Mesenchymal stem cell (in vitro differentiated cells and primary cell): ENCODE measurements at regions not wholly inside any gene's neighbourhood (a gene's known extent, or its start where the extent isn't known, plus 50 kb on each side); places are given as distances from the start of the nearest gene placed in this dataset.

ENCODE experiments used
- DNase-seq: peaks from one replicate; pipeline ENCODE4 v3.0.0-alpha.2; 2013
- H2AFZ ChIP-seq: one replicate; pipeline ENCODE4 v1.6.1; 2013; ENCODE audit warnings: low read depth, mild to moderate bottlenecking, control low read depth, inconsistent platforms, low read length, moderate library complexity
- H2AK5ac ChIP-seq: 2 replicates; pipeline ENCODE4 v1.6.1; 2013; ENCODE audit warnings: low read length, moderate library complexity, mild to moderate bottlenecking, inconsistent platforms; ENCODE audit not compliant: severe bottlenecking
- H2BK120ac ChIP-seq: one replicate; pipeline ENCODE4 v1.6.1; 2013; ENCODE audit warnings: low read depth, mild to moderate bottlenecking, inconsistent platforms, low read length, moderate library complexity
- H2BK12ac ChIP-seq, 2 experiments: one replicate each; pipeline ENCODE4 v1.6.1; 2013; ENCODE audit warnings: inconsistent platforms in 2 of 2, low read length in 2 of 2, mild to moderate bottlenecking in 2 of 2, moderate library complexity in 2 of 2, control low read depth in 1 of 2
- H2BK15ac ChIP-seq: one replicate; pipeline ENCODE4 v1.6.1; 2013; ENCODE audit warnings: mild to moderate bottlenecking, low read depth, inconsistent platforms; ENCODE audit not compliant: poor library complexity, severe bottlenecking
- H2BK5ac ChIP-seq: 2 replicates; pipeline ENCODE4 v1.6.1; 2013; ENCODE audit warnings: low read depth, mild to moderate bottlenecking, low read length, control low read depth, inconsistent platforms; ENCODE audit not compliant: poor library complexity, severe bottlenecking
- H3K14ac ChIP-seq, 2 experiments: one replicate each; pipeline ENCODE4 v1.6.1; 2013; ENCODE audit warnings: inconsistent platforms in 2 of 2, low read length in 2 of 2, control low read depth in 1 of 2, mild to moderate bottlenecking in 1 of 2, moderate library complexity in 1 of 2
- H3K18ac ChIP-seq, 2 experiments: one replicate each; pipeline ENCODE4 v1.6.1; 2013; ENCODE audit warnings: inconsistent platforms in 2 of 2, low read length in 2 of 2, control low read depth in 1 of 2, low read depth in 1 of 2, mild to moderate bottlenecking in 1 of 2
- H3K23ac ChIP-seq, 2 experiments: one replicate each; pipeline ENCODE4 v1.6.1; 2013; ENCODE audit warnings: inconsistent platforms in 2 of 2, low read length in 2 of 2, mild to moderate bottlenecking in 2 of 2, moderate library complexity in 2 of 2, control low read depth in 1 of 2
- H3K27ac ChIP-seq: 2 replicates; pipeline ENCODE4 v1.5.1; 2013; ENCODE audit warnings: mild to moderate bottlenecking, moderate library complexity, low read length, control low read depth, inconsistent platforms; ENCODE audit not compliant: poor library complexity, severe bottlenecking
- H3K27me3 ChIP-seq, 2 experiments: 2 replicates each; pipeline versions ENCODE4 v1.6.1 to v1.7.0; 2013; ENCODE audit warnings: low read length in 2 of 2, mild to moderate bottlenecking in 2 of 2, moderate library complexity in 2 of 2, control low read depth in 1 of 2, inconsistent platforms in 1 of 2; ENCODE audit not compliant: control insufficient read depth in 1 of 2, insufficient read depth in 1 of 2
- H3K36me3 ChIP-seq, 2 experiments: 2 replicates each; pipeline versions ENCODE4 v1.6.1 to v1.7.0; 2013; ENCODE audit warnings: low read length in 2 of 2, control low read depth in 1 of 2, inconsistent platforms in 1 of 2, low read depth in 1 of 2, mild to moderate bottlenecking in 1 of 2; ENCODE audit not compliant: insufficient read depth in 2 of 2, control insufficient read depth in 1 of 2
- H3K4ac ChIP-seq, 2 experiments: one replicate each; pipeline ENCODE4 v1.6.1; 2013; ENCODE audit warnings: inconsistent platforms in 2 of 2, low read length in 2 of 2, mild to moderate bottlenecking in 2 of 2, moderate library complexity in 2 of 2, control low read depth in 1 of 2, low read depth in 1 of 2
- H3K4me1 ChIP-seq: 2 replicates; pipeline ENCODE4 v1.6.1; 2013; ENCODE audit warnings: low read depth, low read length, control low read depth; ENCODE audit not compliant: control insufficient read depth, insufficient read depth
- H3K4me2 ChIP-seq: 2 replicates; pipeline ENCODE4 v1.6.1; 2013; ENCODE audit warnings: low read length, mild to moderate bottlenecking, inconsistent platforms; ENCODE audit not compliant: poor library complexity, severe bottlenecking
- H3K4me3 ChIP-seq, 2 experiments: 2 replicates each; pipeline versions ENCODE4 v1.5.1 to v1.7.0; 2013; ENCODE audit warnings: low read length in 2 of 2, mild to moderate bottlenecking in 2 of 2, control low read depth in 1 of 2, low read depth in 1 of 2; ENCODE audit not compliant: insufficient read depth in 1 of 2
- H3K79me1 ChIP-seq: replicated peaks from 2 replicates; pipeline ENCODE4 v1.6.1; 2013; ENCODE audit warnings: mild to moderate bottlenecking, control low read depth, low read length, inconsistent platforms; ENCODE audit not compliant: poor library complexity, severe bottlenecking
- H3K9ac ChIP-seq: 2 replicates; pipeline ENCODE4 v1.7.0; 2013; ENCODE audit warnings: mild to moderate bottlenecking, low read length, moderate library complexity
- H3K9me3 ChIP-seq: 2 replicates; pipeline ENCODE4 v1.7.0; 2013; ENCODE audit warnings: mild to moderate bottlenecking, low read length; ENCODE audit not compliant: control insufficient read depth
- H4K8ac ChIP-seq: one replicate; pipeline ENCODE4 v1.6.1; 2013; ENCODE audit warnings: inconsistent platforms, mild to moderate bottlenecking, low read length, moderate library complexity
- H4K91ac ChIP-seq: one replicate; pipeline ENCODE4 v1.6.1; 2013; ENCODE audit warnings: mild to moderate bottlenecking, low read length, inconsistent platforms
- WGBS: methylation state at CpG from one replicate; pipeline ENCODE4 v1.1.7; 2013; ENCODE audit warnings: mixed read lengths; 5-methylcytosine and 5-hydroxymethylcytosine counted together

DNA sequence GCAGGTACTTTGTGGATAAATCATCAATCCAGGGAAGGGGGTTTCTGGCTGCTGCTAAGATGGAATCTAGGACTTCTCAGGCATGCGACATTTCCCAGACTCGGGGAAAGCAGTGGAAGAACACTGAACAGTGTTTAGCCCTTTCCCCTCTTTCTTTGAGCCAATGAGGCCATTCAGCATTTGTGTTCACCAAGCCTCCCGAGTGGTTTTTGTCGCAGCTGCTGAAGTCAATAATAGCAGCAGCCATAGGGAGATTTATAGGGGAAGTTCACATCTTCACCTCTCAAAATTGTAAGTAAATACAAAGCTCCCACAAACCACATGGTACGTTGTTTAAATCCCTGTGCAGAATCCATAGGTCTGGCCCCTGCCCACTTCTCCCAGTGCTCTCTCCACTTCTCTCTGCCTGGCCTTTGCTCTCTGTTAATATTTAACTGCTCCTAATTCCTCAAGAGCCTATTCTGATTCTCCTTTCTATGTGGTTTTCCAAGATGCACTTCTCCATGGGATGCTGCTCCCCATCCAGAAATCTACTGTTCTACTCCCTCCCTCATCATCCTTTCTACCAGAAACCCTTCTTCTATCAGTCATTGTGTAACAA, 230.7 kb downstream of the SHQ1 start:
- no peak overlapping the region for H2AK5ac ChIP-seq
- H3K79me1 ChIP-seq = no peaks in the 10 kb centered on the region
- H2BK5ac ChIP-seq = no peak overlapping the region
- H3K4me2 ChIP-seq = no peak overlapping the region
- H3K4me3 ChIP-seq = no peak overlapping the region
- no peak overlapping the region for H2BK15ac ChIP-seq
- H4K8ac ChIP-seq = no peak overlapping the region
- H4K91ac ChIP-seq = no peak overlapping the region
- no peaks in the 10 kb centered on the region for H3K4me1 ChIP-seq
- peaks cover 11 to 24% of the 10 kb centered on the region in 2 experiments for H3K27me3 ChIP-seq
- H3K23ac ChIP-seq = no peak overlapping the region
- no peak overlapping the region for H2BK120ac ChIP-seq
- H3K9ac ChIP-seq = no peak overlapping the region
- H2AFZ ChIP-seq = no peak overlapping the region
- no peak for DNase-seq
- no peak overlapping the region for H3K27ac ChIP-seq
- H3K9me3 ChIP-seq = peaks cover 16% of the 10 kb centered on the region
- H3K36me3 ChIP-seq = no peaks in the 10 kb centered on the region
- no peak overlapping the region for H3K18ac ChIP-seq
- H2BK12ac ChIP-seq = no peak overlapping the region
- H3K14ac ChIP-seq = no peak overlapping the region
- 62% methylated on average over 4 of the region's 5 CpGs for WGBS
- no peak overlapping the region for H3K4ac ChIP-seq

- 90% methylated on average over 4 of the region's 6 CpGs for WGBS
- no peak for DNase-seq
- no peak overlapping the region for H3K9ac ChIP-seq
These were observed 232.5 kb downstream of the SHQ1 start for GRCh38 chr3:72615776-72616175.

GRCh38 chr3:72615182-72615581, 233.1 kb downstream of the SHQ1 start:
- Histone ChIP-seq H2BK12ac (no peak overlapping the region), H4K8ac (no peak overlapping the region), H3K4me3 (no peak overlapping the region), H3K9me3 (peaks cover 13% of the 10 kb centered on the region), H2BK120ac (no peak overlapping the region), H3K4me2 (no peak overlapping the region), H2AFZ (no peak overlapping the region), H3K18ac (no peak overlapping the region), H4K91ac (no peak overlapping the region), H3K23ac (no peak overlapping the region), H2BK5ac (no peak overlapping the region), H3K4me1 (no peaks in the 10 kb centered on the region), H2AK5ac (no peak overlapping the region), H3K27ac (no peak overlapping the region), H2BK15ac (no peak overlapping the region), H3K4ac (no peak overlapping the region), H3K27me3 (peaks cover 11 to 30% of the 10 kb centered on the region in 2 experiments), H3K36me3 (no peaks in the 10 kb centered on the region), H3K79me1 (no peaks in the 10 kb centered on the region), H3K9ac (no peak overlapping the region), H3K14ac (no peak overlapping the region)
- WGBS = 100% methylated on average over 1 of the region's 3 CpGs
- no peak for DNase-seq

More at GRCh38 chr3:72615776-72616175, 232.5 kb downstream of the SHQ1 start:
- Histone ChIP-seq H3K9me3 (peaks cover 15% of the 10 kb centered on the region), H3K4me1 (no peaks in the 10 kb centered on the region), H3K4me3 (no peak overlapping the region), H3K18ac (no peak overlapping the region), H4K91ac (no peak overlapping the region), H2BK5ac (no peak overlapping the region), H2AFZ (no peak overlapping the region), H3K27ac (no peak overlapping the region), H2AK5ac (no peak overlapping the region), H3K79me1 (no peaks in the 10 kb centered on the region), H3K36me3 (no peaks in the 10 kb centered on the region), H3K14ac (no peak overlapping the region), H3K4me2 (no peak overlapping the region), H2BK12ac (no peak overlapping the region), H4K8ac (no peak overlapping the region), H3K4ac (no peak overlapping the region), H2BK120ac (no peak overlapping the region), H3K23ac (no peak overlapping the region), H3K27me3 (peaks cover 11 to 28% of the 10 kb centered on the region in 2 experiments), H2BK15ac (no peak overlapping the region)

DNA sequence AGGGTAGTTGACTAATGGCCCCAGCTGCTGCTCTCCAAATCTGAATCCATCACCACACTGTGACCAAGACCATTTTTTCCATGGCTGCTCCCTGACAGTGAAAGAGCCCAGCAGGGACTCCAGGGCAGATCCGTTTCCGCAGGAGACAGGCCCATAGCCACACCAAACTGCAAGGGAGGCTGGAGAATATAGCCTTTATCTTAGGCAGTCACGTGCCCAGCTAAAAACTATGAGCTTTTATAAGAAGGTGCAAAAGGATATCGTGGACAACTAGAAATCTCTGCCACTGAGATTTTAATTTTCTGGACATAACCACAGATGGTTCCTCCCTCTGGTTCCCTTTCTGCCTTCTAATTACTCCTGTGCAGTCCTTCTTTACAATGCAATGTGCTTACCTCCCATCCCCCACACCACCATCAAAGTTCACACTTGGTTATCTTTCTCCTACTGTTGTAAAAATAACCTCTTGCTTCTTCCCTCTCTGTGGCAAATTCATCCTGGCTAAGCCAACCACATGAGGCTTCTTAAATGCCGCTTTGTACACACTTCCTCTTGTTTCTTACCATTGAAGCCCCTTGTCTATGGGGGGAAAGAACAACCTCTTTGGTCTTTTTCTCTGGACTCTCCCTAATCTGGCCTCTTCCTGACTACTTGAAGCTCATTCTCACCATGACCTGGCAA, 233.7 kb downstream of the SHQ1 start:
- no peak overlapping the region for H2BK120ac ChIP-seq
- no peak overlapping the region for H3K4me3 ChIP-seq
- no peak overlapping the region for H3K23ac ChIP-seq
- DNase-seq = no peak
- H2AFZ ChIP-seq = no peak overlapping the region
- H3K4me1 ChIP-seq = no peaks in the 10 kb centered on the region
- no peak overlapping the region for H3K27ac ChIP-seq
- peaks cover 13% of the 10 kb centered on the region for H3K9me3 ChIP-seq
- no peak overlapping the region for H4K91ac ChIP-seq
- no peaks in the 10 kb centered on the region for H3K79me1 ChIP-seq
- no peak overlapping the region for H2BK15ac ChIP-seq
- no peak overlapping the region for H3K4ac ChIP-seq
- no peaks in the 10 kb centered on the region for H3K36me3 ChIP-seq
- 52% methylated on average over 5 of the region's 5 CpGs for WGBS
- no peak overlapping the region for H3K14ac ChIP-seq
- no peak overlapping the region for H2BK12ac ChIP-seq
- H3K4me2 ChIP-seq = no peak overlapping the region
- no peak overlapping the region for H2BK5ac ChIP-seq
- no peak overlapping the region for H2AK5ac ChIP-seq
- H3K18ac ChIP-seq = no peak overlapping the region
- H4K8ac ChIP-seq = no peak overlapping the region
- H3K9ac ChIP-seq = no peak overlapping the region
- peaks cover 11 to 30% of the 10 kb centered on the region in 2 experiments for H3K27me3 ChIP-seq
